ENCODE measurements at regions not wholly inside any gene's neighbourhood (a gene's known extent, or its start where the extent isn't known, plus 50 kb on each side); places are given as distances from the start of the nearest gene placed in this dataset.

DNA sequence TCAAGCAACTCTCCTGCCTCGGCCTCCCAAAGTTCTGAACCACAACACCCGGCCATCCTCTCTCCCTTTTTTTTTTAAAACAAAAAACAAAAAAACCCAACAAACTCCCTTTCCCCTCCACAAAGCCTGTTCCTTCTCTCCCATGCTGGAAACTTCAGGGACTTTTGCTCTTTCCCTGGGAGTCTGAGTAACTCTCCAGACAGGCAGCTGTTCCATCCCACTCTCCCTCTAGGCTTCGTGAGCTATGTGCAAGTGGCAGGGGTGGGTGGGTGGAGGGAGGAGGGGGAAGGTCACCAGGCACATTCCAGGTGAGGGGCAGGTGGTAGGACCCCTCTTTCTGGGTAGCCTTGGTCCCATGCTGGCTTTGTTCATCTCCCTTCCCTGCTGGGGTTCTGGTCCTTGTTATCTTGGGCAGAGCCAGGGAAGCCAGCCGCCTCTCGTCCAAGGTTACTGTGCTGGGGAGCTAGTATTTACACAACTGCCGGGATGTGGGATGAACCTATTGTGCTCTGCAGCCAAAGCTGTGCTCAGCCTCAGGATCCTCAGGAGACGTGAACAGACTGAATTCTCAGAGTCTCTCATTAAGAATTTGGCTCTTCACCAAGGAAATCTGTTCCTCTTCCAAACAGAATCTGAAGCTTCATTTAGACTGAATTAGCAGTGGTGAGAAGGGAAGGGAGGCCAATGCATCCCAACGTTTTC, 106.9 kb downstream of the LIPG start:
- Histone ChIP-seq H3K27me3 (ENCODE audit: insufficient read depth, poor library complexity, severe bottlenecking) (peaks cover 18% of the 10 kb centered on the region), H3K4me3 (replicated peaks; ENCODE audit: insufficient read depth, low read length) (no peak overlapping the region), H3K27ac (replicated peaks) (no peak overlapping the region)
- TF ChIP-seq, protein P1, sequence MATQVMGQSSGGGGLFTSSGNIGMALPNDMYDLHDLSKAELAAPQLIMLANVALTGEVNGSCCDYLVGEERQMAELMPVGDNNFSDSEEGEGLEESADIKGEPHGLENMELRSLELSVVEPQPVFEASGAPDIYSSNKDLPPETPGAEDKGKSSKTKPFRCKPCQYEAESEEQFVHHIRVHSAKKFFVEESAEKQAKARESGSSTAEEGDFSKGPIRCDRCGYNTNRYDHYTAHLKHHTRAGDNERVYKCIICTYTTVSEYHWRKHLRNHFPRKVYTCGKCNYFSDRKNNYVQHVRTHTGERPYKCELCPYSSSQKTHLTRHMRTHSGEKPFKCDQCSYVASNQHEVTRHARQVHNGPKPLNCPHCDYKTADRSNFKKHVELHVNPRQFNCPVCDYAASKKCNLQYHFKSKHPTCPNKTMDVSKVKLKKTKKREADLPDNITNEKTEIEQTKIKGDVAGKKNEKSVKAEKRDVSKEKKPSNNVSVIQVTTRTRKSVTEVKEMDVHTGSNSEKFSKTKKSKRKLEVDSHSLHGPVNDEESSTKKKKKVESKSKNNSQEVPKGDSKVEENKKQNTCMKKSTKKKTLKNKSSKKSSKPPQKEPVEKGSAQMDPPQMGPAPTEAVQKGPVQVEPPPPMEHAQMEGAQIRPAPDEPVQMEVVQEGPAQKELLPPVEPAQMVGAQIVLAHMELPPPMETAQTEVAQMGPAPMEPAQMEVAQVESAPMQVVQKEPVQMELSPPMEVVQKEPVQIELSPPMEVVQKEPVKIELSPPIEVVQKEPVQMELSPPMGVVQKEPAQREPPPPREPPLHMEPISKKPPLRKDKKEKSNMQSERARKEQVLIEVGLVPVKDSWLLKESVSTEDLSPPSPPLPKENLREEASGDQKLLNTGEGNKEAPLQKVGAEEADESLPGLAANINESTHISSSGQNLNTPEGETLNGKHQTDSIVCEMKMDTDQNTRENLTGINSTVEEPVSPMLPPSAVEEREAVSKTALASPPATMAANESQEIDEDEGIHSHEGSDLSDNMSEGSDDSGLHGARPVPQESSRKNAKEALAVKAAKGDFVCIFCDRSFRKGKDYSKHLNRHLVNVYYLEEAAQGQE (IDR thresholded peaks at IDR 0.05; ENCODE audit: insufficient replicate concordance, low read depth), result no peak
- TF ChIP-seq GABPA (IDR thresholded peaks at IDR 0.05; ENCODE audit: low read depth) (no peak), SPI1 (IDR thresholded peaks at IDR 0.05; ENCODE audit: borderline replicate concordance, low read depth) (no peak), POLR2AphosphoS5 (IDR thresholded peaks at IDR 0.05; ENCODE audit: low read depth) (no peak)
- TF ChIP-seq, protein P2, sequence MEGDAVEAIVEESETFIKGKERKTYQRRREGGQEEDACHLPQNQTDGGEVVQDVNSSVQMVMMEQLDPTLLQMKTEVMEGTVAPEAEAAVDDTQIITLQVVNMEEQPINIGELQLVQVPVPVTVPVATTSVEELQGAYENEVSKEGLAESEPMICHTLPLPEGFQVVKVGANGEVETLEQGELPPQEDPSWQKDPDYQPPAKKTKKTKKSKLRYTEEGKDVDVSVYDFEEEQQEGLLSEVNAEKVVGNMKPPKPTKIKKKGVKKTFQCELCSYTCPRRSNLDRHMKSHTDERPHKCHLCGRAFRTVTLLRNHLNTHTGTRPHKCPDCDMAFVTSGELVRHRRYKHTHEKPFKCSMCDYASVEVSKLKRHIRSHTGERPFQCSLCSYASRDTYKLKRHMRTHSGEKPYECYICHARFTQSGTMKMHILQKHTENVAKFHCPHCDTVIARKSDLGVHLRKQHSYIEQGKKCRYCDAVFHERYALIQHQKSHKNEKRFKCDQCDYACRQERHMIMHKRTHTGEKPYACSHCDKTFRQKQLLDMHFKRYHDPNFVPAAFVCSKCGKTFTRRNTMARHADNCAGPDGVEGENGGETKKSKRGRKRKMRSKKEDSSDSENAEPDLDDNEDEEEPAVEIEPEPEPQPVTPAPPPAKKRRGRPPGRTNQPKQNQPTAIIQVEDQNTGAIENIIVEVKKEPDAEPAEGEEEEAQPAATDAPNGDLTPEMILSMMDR (IDR thresholded peaks at IDR 0.05; ENCODE audit: insufficient read depth, low read length), result no peak
- DNase-seq (ENCODE audit: low read depth in 1 of 2, low spot score in 1 of 2), result no peak

DNA sequence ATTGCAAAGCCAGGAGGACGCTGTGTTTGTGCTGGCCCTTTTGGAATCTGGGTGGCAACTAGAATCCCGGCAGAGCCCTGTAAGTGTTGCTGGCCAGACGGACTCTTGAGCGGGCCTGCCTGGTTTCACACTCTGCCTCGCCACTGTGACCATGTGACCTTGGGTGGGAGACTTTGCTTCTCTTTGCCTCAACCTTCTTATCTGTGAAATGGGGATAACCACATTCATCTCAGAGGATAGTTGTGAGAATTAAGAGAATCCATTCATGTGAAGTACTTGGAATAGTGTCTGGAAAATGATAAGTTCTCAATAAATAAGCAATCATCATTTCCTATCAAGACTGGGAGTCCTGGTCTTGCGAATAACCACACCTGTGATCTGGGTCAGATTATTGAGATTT, 105.6 kb downstream of the LIPG start:
- Histone ChIP-seq H3K27me3 (ENCODE audit: insufficient read depth, poor library complexity, severe bottlenecking) (peaks cover 9% of the 10 kb centered on the region), H3K4me3 (replicated peaks; ENCODE audit: insufficient read depth, low read length) (no peak overlapping the region), H3K27ac (replicated peaks) (no peak overlapping the region)
- DNase-seq (ENCODE audit: low read depth in 1 of 2, low spot score in 1 of 2), result no peak
- no peak for TF ChIP-seq GABPA (IDR thresholded peaks at IDR 0.05; ENCODE audit: low read depth)

DNA sequence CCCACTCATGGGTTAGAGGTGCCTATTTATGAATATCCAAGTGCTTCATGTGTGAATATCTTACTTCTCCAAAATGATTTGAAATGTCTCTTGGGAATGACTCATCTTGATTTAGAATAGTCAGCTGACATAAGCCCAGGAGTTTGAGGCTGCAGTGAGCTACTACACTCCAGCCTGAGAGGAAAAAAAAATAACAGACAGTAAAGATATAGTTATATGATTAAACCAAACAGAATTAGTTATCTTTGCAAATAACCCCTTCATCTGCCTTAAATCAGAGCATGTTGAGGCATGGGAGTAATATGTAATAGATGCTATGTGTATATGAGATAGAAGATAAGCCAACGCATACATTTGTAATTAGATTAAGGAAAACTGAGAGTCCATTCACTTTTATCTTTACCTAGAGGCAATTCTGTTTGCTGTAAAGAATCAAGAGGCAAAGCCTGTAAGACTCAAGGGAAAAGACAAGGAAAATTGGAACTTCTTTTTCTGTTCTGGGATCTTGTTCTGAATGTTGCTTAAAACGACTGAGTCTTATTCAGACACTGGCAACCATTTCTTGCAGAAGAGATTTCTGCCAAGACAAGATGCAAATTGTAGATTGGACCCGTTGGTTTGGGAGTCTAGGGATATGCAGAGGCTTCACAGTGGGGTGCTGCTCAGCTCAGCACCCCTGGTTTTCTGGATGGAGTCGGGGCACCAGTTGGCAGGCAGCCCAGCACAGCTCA, 104.4 kb downstream of the LIPG start:
- no peak overlapping the region for H3K27ac ChIP-seq (replicated peaks)
- TF ChIP-seq GABPA (IDR thresholded peaks at IDR 0.05; ENCODE audit: low read depth), result no peak
- no peak for TF ChIP-seq SPI1 (IDR thresholded peaks at IDR 0.05; ENCODE audit: borderline replicate concordance, low read depth)
- TF ChIP-seq POLR2AphosphoS5 (IDR thresholded peaks at IDR 0.05; ENCODE audit: low read depth), result no peak
- TF ChIP-seq, protein P1 (IDR thresholded peaks at IDR 0.05; ENCODE audit: insufficient replicate concordance, low read depth), result no peak
- TF ChIP-seq, protein P2 (IDR thresholded peaks at IDR 0.05; ENCODE audit: insufficient read depth, low read length), result no peak
- H3K4me3 ChIP-seq (replicated peaks; ENCODE audit: insufficient read depth, low read length), result no peak overlapping the region
- H3K27me3 ChIP-seq (ENCODE audit: insufficient read depth, poor library complexity, severe bottlenecking), result peaks cover 9% of the 10 kb centered on the region
- DNase-seq (ENCODE audit: low read depth in 1 of 2, low spot score in 1 of 2), result no peak
